ENCODE measurements at regions not wholly inside any gene's neighbourhood (a gene's known extent, or its start where the extent isn't known, plus 50 kb on each side); places are given as distances from the start of the nearest gene placed in this dataset.

GRCh38 chr4:135538698-135539097 lies 1337.1 kb upstream of the PABPC4L start:
- no peak for TF ChIP-seq ZNF384 (IDR thresholded peaks at IDR 0.05)
- TF ChIP-seq BHLHE40 (IDR thresholded peaks at IDR 0.05; ENCODE audit: borderline replicate concordance) = no peak
- no peak for TF ChIP-seq L3MBTL2 (conservative IDR thresholded peaks at IDR 0.05)
- no peak for TF ChIP-seq FOXA1 (IDR thresholded peaks at IDR 0.05)
- no peak for TF ChIP-seq TARDBP (IDR thresholded peaks at IDR 0.05)
- TF ChIP-seq SP1 (IDR thresholded peaks at IDR 0.05) = no peak
- no peak for TF ChIP-seq CTBP1 (IDR thresholded peaks at IDR 0.05; ENCODE audit: borderline replicate concordance)
- TF ChIP-seq HDGF (IDR thresholded peaks at IDR 0.05; ENCODE audit: borderline replicate concordance) = no peak
- TF ChIP-seq LEF1 (IDR thresholded peaks at IDR 0.05; ENCODE audit: borderline replicate concordance) = no peak
- TF ChIP-seq ELF4 (IDR thresholded peaks at IDR 0.05) = no peak
- no peak for TF ChIP-seq FOXM1 (IDR thresholded peaks at IDR 0.05; ENCODE audit: borderline replicate concordance)
- TF ChIP-seq SUZ12 (IDR thresholded peaks at IDR 0.05) = no peak
- ChIA-PET POLR2A (no interaction called here), CTCF (interaction anchor here (0.6 kb wide), 1 partner anchor 1855 kb away, joined by 4 read pairs; no protein-coding TSS in a partner anchor)
- DNase-seq (ENCODE audit: extremely low spot score) = no peak

- ChIA-PET CTCF (no interaction called here), POLR2A (no interaction called here)
- DNase-seq (ENCODE audit: extremely low spot score) = no peak
- no peak for TF ChIP-seq TARDBP (IDR thresholded peaks at IDR 0.05)
- no peak for TF ChIP-seq L3MBTL2 (conservative IDR thresholded peaks at IDR 0.05)
- TF ChIP-seq BHLHE40 (IDR thresholded peaks at IDR 0.05; ENCODE audit: borderline replicate concordance) = no peak
- no peak for TF ChIP-seq ARNT (IDR thresholded peaks at IDR 0.05)
- TF ChIP-seq NFRKB (IDR thresholded peaks at IDR 0.05) = no peak
- no peak for TF ChIP-seq ZNF384 (IDR thresholded peaks at IDR 0.05)
- TF ChIP-seq FOXA1 (IDR thresholded peaks at IDR 0.05) = no peak
- TF ChIP-seq LEF1 (IDR thresholded peaks at IDR 0.05; ENCODE audit: borderline replicate concordance) = no peak
- TF ChIP-seq HDGF (IDR thresholded peaks at IDR 0.05; ENCODE audit: borderline replicate concordance) = no peak
- no peak for TF ChIP-seq FOXK2 (IDR thresholded peaks at IDR 0.05)
These were observed 1331.5 kb upstream of the PABPC4L start for GRCh38 chr4:135533053-135533452.

GRCh38 chr4:135532132-135532531 lies 1330.5 kb upstream of the PABPC4L start:
- CTCF ChIA-PET = no interaction called here
- DNase-seq (ENCODE audit: extremely low spot score) = no peak
- TF ChIP-seq NFRKB (IDR thresholded peaks at IDR 0.05) = no peak
- TF ChIP-seq FOXK2 (IDR thresholded peaks at IDR 0.05) = no peak
- TF ChIP-seq L3MBTL2 (conservative IDR thresholded peaks at IDR 0.05) = no peak
- no peak for TF ChIP-seq HDGF (IDR thresholded peaks at IDR 0.05; ENCODE audit: borderline replicate concordance)
- no peak for TF ChIP-seq CTBP1 (IDR thresholded peaks at IDR 0.05; ENCODE audit: borderline replicate concordance)
- no peak for TF ChIP-seq SP1 (IDR thresholded peaks at IDR 0.05)
- POLR2A ChIA-PET = no interaction called here

- DNase-seq (ENCODE audit: extremely low spot score) = no peak
- TF ChIP-seq CTBP1 (IDR thresholded peaks at IDR 0.05; ENCODE audit: borderline replicate concordance) (no peak), ARNT (IDR thresholded peaks at IDR 0.05) (no peak)
- POLR2A ChIA-PET = no interaction called here
- CTCF ChIA-PET = no interaction called here
These were observed 1313.7 kb upstream of the PABPC4L start for GRCh38 chr4:135515295-135515694.

GRCh38 chr4:135510582-135510981 lies 1309.0 kb upstream of the PABPC4L start:
- POLR2A ChIA-PET = no interaction called here
- no peak for DNase-seq (ENCODE audit: extremely low spot score)
- TF ChIP-seq TARDBP (IDR thresholded peaks at IDR 0.05) = no peak
- TF ChIP-seq NFRKB (IDR thresholded peaks at IDR 0.05) = no peak
- TF ChIP-seq CTBP1 (IDR thresholded peaks at IDR 0.05; ENCODE audit: borderline replicate concordance) = no peak
- no peak for TF ChIP-seq SUZ12 (IDR thresholded peaks at IDR 0.05)
- TF ChIP-seq BHLHE40 (IDR thresholded peaks at IDR 0.05; ENCODE audit: borderline replicate concordance) = no peak
- TF ChIP-seq FOXK2 (IDR thresholded peaks at IDR 0.05) = no peak
- TF ChIP-seq PKNOX1 (IDR thresholded peaks at IDR 0.05) = no peak
- no peak for TF ChIP-seq ARNT (IDR thresholded peaks at IDR 0.05)
- no peak for TF ChIP-seq FOXM1 (IDR thresholded peaks at IDR 0.05; ENCODE audit: borderline replicate concordance)
- TF ChIP-seq FOXA1 (IDR thresholded peaks at IDR 0.05) = no peak
- TF ChIP-seq LEF1 (IDR thresholded peaks at IDR 0.05; ENCODE audit: borderline replicate concordance) = no peak
- TF ChIP-seq L3MBTL2 (conservative IDR thresholded peaks at IDR 0.05) = no peak
- CTCF ChIA-PET = no interaction called here

- ChIA-PET CTCF (no interaction called here), POLR2A (no interaction called here)
- DNase-seq (ENCODE audit: extremely low spot score) = no peak
These were observed 1306.6 kb upstream of the PABPC4L start for GRCh38 chr4:135508006-135508714.

More at GRCh38 chr4:135508006-135508714, 1306.6 kb upstream of the PABPC4L start:
- TF ChIP-seq NFRKB (IDR thresholded peaks at IDR 0.05) = no peak
- no peak for TF ChIP-seq CTBP1 (IDR thresholded peaks at IDR 0.05; ENCODE audit: borderline replicate concordance)
- no peak for TF ChIP-seq ELF4 (IDR thresholded peaks at IDR 0.05)
- no peak for TF ChIP-seq SP1 (IDR thresholded peaks at IDR 0.05)
- no peak for TF ChIP-seq FOXM1 (IDR thresholded peaks at IDR 0.05; ENCODE audit: borderline replicate concordance)
- no peak for TF ChIP-seq PKNOX1 (IDR thresholded peaks at IDR 0.05)
- no peak for TF ChIP-seq L3MBTL2 (conservative IDR thresholded peaks at IDR 0.05)
- TF ChIP-seq ARNT (IDR thresholded peaks at IDR 0.05) = no peak
- no peak for TF ChIP-seq FOXA1 (IDR thresholded peaks at IDR 0.05)
- TF ChIP-seq HDGF (IDR thresholded peaks at IDR 0.05; ENCODE audit: borderline replicate concordance) = no peak
- no peak for TF ChIP-seq FOXK2 (IDR thresholded peaks at IDR 0.05)
- TF ChIP-seq BHLHE40 (IDR thresholded peaks at IDR 0.05; ENCODE audit: borderline replicate concordance) = no peak
- no peak for TF ChIP-seq LEF1 (IDR thresholded peaks at IDR 0.05; ENCODE audit: borderline replicate concordance)
- no peak for TF ChIP-seq ZNF384 (IDR thresholded peaks at IDR 0.05)
- TF ChIP-seq TARDBP (IDR thresholded peaks at IDR 0.05) = no peak
- no peak for TF ChIP-seq SUZ12 (IDR thresholded peaks at IDR 0.05)
